OCI-LY3 (cell line): ENCODE measurements at regions not wholly inside any gene's neighbourhood (a gene's known extent, or its start where the extent isn't known, plus 50 kb on each side); places are given as distances from the start of the nearest gene placed in this dataset.

Source experiments
- CTCF ChIP-seq: fragments of 200-600, 300-600 bp; sonication (generic); IDR thresholded peaks from 2 replicates; pipeline ENCODE4 v1.5.1; 2014; ENCODE audit warnings: antibody characterized with exemption, low read length, low read depth
- EZH2phosphoT487 ChIP-seq: fragments of 200-600 bp; shearing (Covaris generic); IDR thresholded peaks from 2 replicates; pipeline ENCODE4 v1.6.1; 2018; ENCODE audit warnings: antibody characterized with exemption, mixed run types, low read depth

GRCh38 chr17:49899588-49899987 lies 51.7 kb upstream of the TAC4 start:
- no peak for TF ChIP-seq CTCF
- TF ChIP-seq EZH2phosphoT487, result no peak
